Left ventricle myocardium superior (tissue), 1 donor: ENCODE measurements at regions not wholly inside any gene's neighbourhood (a gene's known extent, or its start where the extent isn't known, plus 50 kb on each side); places are given as distances from the start of the nearest gene placed in this dataset.
A peak's percentile ranks its signal among the peaks of the same experiment; 100 is the strongest.
"Not testable (repeated sequence)": the region's sequence is repeated elsewhere in the genome, so short reads cannot be mapped to it uniquely, and the experiment has no call there.

ENCODE experiments used
- ATAC-seq: fragments of 200-7000 bp; cut with Tn5 transposase; one replicate; pipeline ENCODE4 v1.9.1; 2020; ENCODE audit warnings: mild to moderate bottlenecking, moderate library complexity
- DNase-seq: peaks from one replicate; pipeline ENCODE4 v3.0.0-alpha.2; 2020
- intact Hi-C: fragments of 100-400 bp; cut with micrococcal nuclease; formaldehyde crosslinking; loops from one replicate; pipeline ENCODE4 v1.11.0; 2022
- donor health status: DM: no; HTN: yes; CAD: no; lungs with severe emphysema.

GRCh38 chr1:222418654-222419053 lies 129.2 kb downstream of the HHIPL2 start:
- intact Hi-C loops = no loop called here
- no peak for ATAC-seq
- no peak for DNase-seq

GRCh38 chr1:222417264-222417663 lies 130.6 kb downstream of the HHIPL2 start:
- intact Hi-C loops = no loop called here

DNA sequence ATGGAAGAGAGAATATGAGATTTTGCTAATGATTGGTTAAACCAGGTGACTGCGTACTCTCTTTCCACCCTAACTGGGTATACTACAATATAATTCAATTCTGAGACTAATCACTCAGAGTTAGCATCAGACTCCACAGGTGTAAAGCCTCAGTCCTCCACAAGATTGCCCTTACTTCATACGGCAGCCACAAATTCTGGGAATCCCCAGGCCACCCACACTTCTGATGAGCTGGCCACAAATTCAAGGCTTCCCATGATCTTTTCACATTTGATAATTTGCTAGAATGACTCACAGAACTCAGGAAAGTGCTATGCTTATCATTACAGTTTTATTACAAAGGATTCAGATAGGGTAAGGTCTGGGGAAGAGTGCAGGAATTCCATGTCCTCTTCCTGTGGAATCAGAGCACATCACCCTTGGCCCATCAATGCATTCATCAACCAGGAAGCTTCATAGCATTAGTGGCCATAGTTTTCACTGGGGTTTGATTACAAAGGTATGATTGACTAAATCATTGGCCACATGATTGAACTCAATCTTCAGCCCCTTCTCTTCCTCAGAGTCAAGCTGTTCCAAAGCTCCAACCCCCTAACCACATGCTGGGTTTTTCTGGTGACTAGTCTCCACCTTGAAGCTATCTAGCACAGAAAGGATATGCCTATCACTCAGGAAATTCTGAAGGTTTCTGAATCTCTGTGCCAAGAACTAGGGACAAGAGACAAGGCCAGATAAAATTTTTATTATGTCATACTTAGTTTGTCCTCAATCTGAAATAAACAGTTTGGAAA lies 131.7 kb downstream of the HHIPL2 start:
- ATAC-seq (no peak), DNase-seq (no peak)
- intact Hi-C loops = no loop called here

More at GRCh38 chr1:222417264-222417663, 130.6 kb downstream of the HHIPL2 start:
- no peak for DNase-seq
- ATAC-seq = no peak

GRCh38 chr1:222415441-222415840 lies 132.5 kb downstream of the HHIPL2 start:
- no peak for DNase-seq
- intact Hi-C loops = no loop called here
- no peak for ATAC-seq

DNA sequence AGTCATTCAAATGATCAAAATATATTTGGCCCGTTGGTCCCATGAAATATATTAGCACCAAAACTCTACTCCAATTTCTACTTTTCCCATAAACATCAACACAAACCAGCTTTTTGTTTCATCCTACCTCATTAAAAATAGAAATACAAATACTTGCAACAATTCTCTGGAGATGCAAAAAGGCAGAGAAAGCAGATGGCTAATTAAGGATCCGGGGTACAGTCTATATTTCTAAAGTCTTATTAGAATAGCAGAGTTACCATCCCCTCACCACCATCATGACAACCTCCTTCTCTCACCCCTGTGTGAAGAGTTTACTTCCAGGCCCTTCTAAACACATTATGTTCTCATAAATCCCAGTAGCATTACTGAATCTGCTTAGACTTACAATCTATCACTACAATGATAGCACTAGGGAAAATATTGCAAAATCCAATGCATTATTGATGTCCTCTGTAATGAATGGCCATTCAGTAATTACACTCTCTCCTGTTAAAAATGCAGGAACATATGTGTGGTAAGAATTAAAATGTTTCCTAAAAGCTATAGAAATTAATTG lies 133.8 kb downstream of the HHIPL2 start:
- intact Hi-C loops = no loop called here
- DNase-seq = no peak
- ATAC-seq = no peak

- DNase-seq (no peak), ATAC-seq (peak; percentile 65)
- intact Hi-C loops = no loop called here
These were observed 134.5 kb downstream of the HHIPL2 start for GRCh38 chr1:222413436-222413835.

GRCh38 chr1:222404710-222405109 lies 143.2 kb downstream of the HHIPL2 start:
- DNase-seq = no peak
- intact Hi-C loops = no loop called here
- ATAC-seq = no peak

- intact Hi-C loops = no loop called here
These were observed 148.7 kb downstream of the HHIPL2 start for GRCh38 chr1:222399197-222399596.

GRCh38 chr1:222394224-222394623 lies 153.7 kb downstream of the HHIPL2 start:
- DNase-seq (no peak), ATAC-seq (no peak)
- intact Hi-C loops = no loop called here

More at GRCh38 chr1:222399197-222399596, 148.7 kb downstream of the HHIPL2 start:
- ATAC-seq = no peak
- DNase-seq = no peak

GRCh38 chr1:222392556-222392955 lies 155.3 kb downstream of the HHIPL2 start:
- DNase-seq = no peak
- intact Hi-C loops = no loop called here
- no peak for ATAC-seq

GRCh38 chr1:222390181-222390580 lies 157.7 kb downstream of the HHIPL2 start:
- no peak for ATAC-seq
- intact Hi-C loops = no loop called here
- DNase-seq = no peak

GRCh38 chr1:222387007-222387814 lies 160.7 kb downstream of the HHIPL2 start:
- ATAC-seq (no peak), DNase-seq (no peak)
- intact Hi-C loops = no loop called here

- ATAC-seq = no peak
- DNase-seq = no peak
- intact Hi-C loops = no loop called here
These were observed 161.9 kb downstream of the HHIPL2 start for GRCh38 chr1:222385955-222386354.

- no peak for ATAC-seq
- no peak for DNase-seq
- intact Hi-C loops = no loop called here
These were observed 162.6 kb downstream of the HHIPL2 start for GRCh38 chr1:222385262-222385661.

DNA sequence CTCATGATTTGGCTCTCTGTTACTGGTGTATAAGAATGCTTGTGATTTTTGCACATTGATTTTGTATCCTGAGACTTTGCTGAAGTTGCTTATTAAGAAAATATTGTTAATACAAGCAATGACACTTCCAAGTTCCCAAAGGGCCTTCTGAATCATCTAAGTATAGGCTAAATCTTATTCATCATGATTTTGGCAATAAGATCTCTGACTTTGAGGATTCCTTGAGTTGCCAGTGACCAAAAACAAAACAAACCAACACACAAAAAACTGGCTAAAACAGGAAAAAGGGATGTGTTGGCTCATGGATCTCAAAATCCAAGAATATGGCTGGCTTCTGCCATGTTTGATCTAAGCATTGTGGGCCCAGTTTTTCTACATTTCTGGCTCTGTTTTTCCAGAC lies 163.4 kb downstream of the HHIPL2 start:
- ATAC-seq (no peak), DNase-seq (no peak)
- intact Hi-C loops = no loop called here

GRCh38 chr1:222382171-222382570 lies 165.7 kb downstream of the HHIPL2 start:
- intact Hi-C loops = no loop called here
- no peak for DNase-seq
- ATAC-seq = no peak

GRCh38 chr1:222377428-222378088 lies 170.3 kb downstream of the HHIPL2 start:
- DNase-seq (no peak), ATAC-seq (no peak)
- intact Hi-C loops = no loop called here

- ATAC-seq, intact Hi-C loops, DNase-seq: not testable (repeated sequence)
These were observed 171.1 kb downstream of the HHIPL2 start for GRCh38 chr1:222376791-222377190.

DNA sequence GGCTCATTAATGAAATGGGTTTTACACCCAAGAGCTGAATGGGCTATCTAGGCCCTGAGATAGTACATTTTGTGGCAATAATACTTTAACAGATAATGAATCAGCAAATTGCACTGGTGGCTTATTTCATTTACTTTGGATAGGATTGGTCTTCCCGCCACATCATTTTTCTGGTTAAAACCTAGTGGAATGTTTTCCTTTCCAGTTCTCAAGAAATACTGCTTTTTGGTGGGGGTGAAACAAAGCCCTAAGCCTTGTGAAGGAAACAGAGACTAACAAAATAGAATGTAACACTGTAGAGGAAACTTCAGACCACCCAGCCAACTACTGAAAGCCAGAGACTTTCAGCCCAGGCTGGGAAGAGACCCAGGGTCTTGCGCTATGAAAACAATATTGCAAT lies 172.2 kb downstream of the HHIPL2 start:
- ATAC-seq (no peak), DNase-seq (no peak)
- intact Hi-C loops = no loop called here
